Esophagus muscularis mucosa (tissue), 4 donors: ENCODE measurements at regions not wholly inside any gene's neighbourhood (a gene's known extent, or its start where the extent isn't known, plus 50 kb on each side); places are given as distances from the start of the nearest gene placed in this dataset.

ENCODE experiments used
- DNase-seq: peaks from one replicate; pipeline ENCODE4 v3.0.0-alpha.2; 2017; ENCODE audit errors: extremely low spot score
- H3K27ac ChIP-seq, 4 donors: fragments of 200-600 bp; sonication (generic); replicated peaks in 1 of 4; 1 replicate in 3 of 4; 2 replicates in 1 of 4; pipeline ENCODE4 v1.5.1; 2016 to 2019; ENCODE audit warnings: mild to moderate bottlenecking in 1 of 4
- H3K27me3 ChIP-seq, 4 donors: fragments of 200-600 bp; sonication (generic); one replicate each; pipeline versions ENCODE4 v1.5.1 to v1.6.0; 2016 to 2019
- H3K36me3 ChIP-seq, 4 donors: fragments of 200-600 bp; sonication (generic); one replicate each; pipeline ENCODE4 v1.5.1; 2016 to 2019
- H3K4me1 ChIP-seq, 4 donors: fragments of 200-600 bp; sonication (generic); one replicate each; pipeline ENCODE4 v1.5.1; 2016 to 2019
- H3K4me3 ChIP-seq, 4 donors: fragments of 200-600 bp; sonication (generic); 1 replicate in 2 of 4; 2 replicates in 2 of 4; pipeline ENCODE4 v1.5.1; 2016 to 2019; ENCODE audit warnings: mild to moderate bottlenecking in 4 of 4, moderate library complexity in 1 of 4
- H3K9me3 ChIP-seq, 4 donors: fragments of 200-600 bp; sonication (generic); 1 replicate in 3 of 4; 2 replicates in 1 of 4; pipeline ENCODE4 v1.5.1; 2016 to 2019
- CTCF ChIP-seq, 3 experiments: fragments of 200-600 bp in 2 of 3; fragments of 450-650 bp in 1 of 3; sonication (generic) in 2 of 3; IDR thresholded peaks; one replicate each; pipeline ENCODE4 v1.5.1; 2017 to 2019; ENCODE audit warnings: antibody characterized with exemption in 3 of 3, mild to moderate bottlenecking in 2 of 3, moderate library complexity in 1 of 3
- EP300 ChIP-seq: sonication (generic); formaldehyde crosslinking; IDR thresholded peaks from one replicate; pipeline ENCODE4 v1.6.1; 2017; ENCODE audit warnings: antibody characterized with exemption
- POLR2A ChIP-seq: fragments of 450-650 bp; IDR thresholded peaks from one replicate; pipeline ENCODE4 v1.6.1; 2017; ENCODE audit warnings: antibody characterized with exemption, moderate library complexity, mild to moderate bottlenecking, low read depth
- POLR2AphosphoS5 ChIP-seq, 2 donors: sonication (generic); formaldehyde crosslinking; IDR thresholded peaks; one replicate each; pipeline ENCODE4 v1.6.1; 2017; ENCODE audit warnings: antibody characterized with exemption in 2 of 2
- WGBS: methylation state at CpG from one replicate; pipeline ENCODE4 v1.1.5; 2018; 5-methylcytosine and 5-hydroxymethylcytosine counted together
- intact Hi-C: fragments of 100-400 bp; cut with DNase I; formaldehyde crosslinking; loops from one replicate; pipeline ENCODE4 v1.15.1; 2023

GRCh38 chr13:85853901-85854663 is 54.9 kb upstream of the SLITRK6 start:
- Histone ChIP-seq H3K9me3 (peaks cover 0 to 11% (median 0%) of the 10 kb centered on the region in 4 donors), H3K4me1 (no peaks in the 10 kb centered on the region), H3K36me3 (no peaks in the 10 kb centered on the region), H3K27me3 (no peaks in the 10 kb centered on the region), H3K27ac (no peak overlapping the region), H3K4me3 (no peak overlapping the region)
- TF ChIP-seq POLR2A, result no peak
- no peak for TF ChIP-seq CTCF (IDR thresholded peaks at IDR 0.05)
- no peak for DNase-seq
- WGBS, result 91% methylated on average over 10 of the region's 11 CpGs
- intact Hi-C loops, result no loop called here

GRCh38 chr13:85853161-85853894 is 54.1 kb upstream of the SLITRK6 start:
- intact Hi-C loops, result no loop called here
- H3K27ac ChIP-seq, result no peak overlapping the region
- TF ChIP-seq EP300 (no peak), CTCF (IDR thresholded peaks at IDR 0.05) (no peak), POLR2AphosphoS5 (IDR thresholded peaks at IDR 0.05) (no peak), POLR2A (no peak)
- WGBS, result 94% methylated on average over 3 of the region's 8 CpGs
- no peak for DNase-seq
- H3K9me3 ChIP-seq, result peaks cover 0 to 11% (median 0%) of the 10 kb centered on the region in 4 donors
- no peak overlapping the region for H3K4me3 ChIP-seq
- no peaks in the 10 kb centered on the region for H3K27me3 ChIP-seq
- no peaks in the 10 kb centered on the region for H3K36me3 ChIP-seq
- no peaks in the 10 kb centered on the region for H3K4me1 ChIP-seq
